CD4-positive, CD25-positive, alpha-beta regulatory T cell (primary cell): ENCODE measurements at regions not wholly inside any gene's neighbourhood (a gene's known extent, or its start where the extent isn't known, plus 50 kb on each side); places are given as distances from the start of the nearest gene placed in this dataset.

Experiments used
- ATAC-seq, 2 donors: fragments of 150-1000 bp; cut with Tn5 transposase; one replicate each; pipeline ENCODE4 v1.10.0; 2021; ENCODE audit warnings: low read depth in 2 of 2, moderate number of reproducible peaks in 2 of 2, moderate library complexity in 1 of 2
- DNase-seq, 3 donors: peaks; one replicate each; pipeline versions ENCODE4 v3.0.0 to v3.0.0-alpha.2; 2012 to 2022; ENCODE audit warnings: mixed read lengths in 1 of 3
- H3K27ac ChIP-seq: one replicate; pipeline ENCODE4 v1.7.0; 2013; ENCODE audit warnings: mild to moderate bottlenecking, low read length; ENCODE audit not compliant: insufficient read depth, poor library complexity, severe bottlenecking
- H3K27me3 ChIP-seq: one replicate; pipeline ENCODE4 v1.7.0; 2013; ENCODE audit warnings: low read length; ENCODE audit not compliant: control insufficient read depth, insufficient read depth
- H3K36me3 ChIP-seq: one replicate; pipeline ENCODE4 v1.7.0; 2013; ENCODE audit warnings: mild to moderate bottlenecking, low read length, moderate library complexity; ENCODE audit not compliant: control insufficient read depth, insufficient read depth
- H3K4me1 ChIP-seq: 2 replicates; pipeline ENCODE4 v1.7.0; 2013; ENCODE audit warnings: mild to moderate bottlenecking, low read length; ENCODE audit not compliant: insufficient read depth, control insufficient read depth, poor library complexity, severe bottlenecking
- H3K4me3 ChIP-seq: one replicate; pipeline ENCODE4 v1.7.0; 2013; ENCODE audit warnings: low read depth, mild to moderate bottlenecking, low read length, moderate library complexity
- H3K9me3 ChIP-seq, 2 experiments: 1 replicate in 1 of 2; 2 replicates in 1 of 2; pipeline ENCODE4 v1.7.0; 2013; ENCODE audit warnings: low read length in 2 of 2, mild to moderate bottlenecking in 1 of 2, moderate library complexity in 1 of 2; ENCODE audit not compliant: control insufficient read depth in 2 of 2
- H3K27ac Mint-ChIP-seq, 3 donors: one replicate each; pipeline ENCODE4 v1.8.0; 2020 to 2022; ENCODE audit warnings: mild to moderate bottlenecking in 3 of 3, mixed read lengths in 3 of 3, moderate library complexity in 2 of 3
- H3K27me3 Mint-ChIP-seq: one replicate; pipeline ENCODE4 v1.8.0; 2022; ENCODE audit warnings: mild to moderate bottlenecking, mixed read lengths
- H3K36me3 Mint-ChIP-seq: one replicate; pipeline ENCODE4 v1.8.0; 2020; ENCODE audit warnings: mixed read lengths
- H3K4me1 Mint-ChIP-seq, 4 donors: one replicate each; pipeline ENCODE4 v1.8.0; 2020 to 2022; ENCODE audit warnings: mixed read lengths in 4 of 4, mild to moderate bottlenecking in 1 of 4
- H3K4me3 Mint-ChIP-seq, 4 donors: one replicate each; pipeline ENCODE4 v1.8.0; 2020 to 2022; ENCODE audit warnings: mild to moderate bottlenecking in 4 of 4, mixed read lengths in 4 of 4, moderate library complexity in 3 of 4
- H3K9me3 Mint-ChIP-seq, 7 donors: one replicate each; pipeline ENCODE4 v1.8.0; 2020 to 2022; ENCODE audit warnings: mixed read lengths in 7 of 7, mild to moderate bottlenecking in 3 of 7, moderate library complexity in 2 of 7

DNA sequence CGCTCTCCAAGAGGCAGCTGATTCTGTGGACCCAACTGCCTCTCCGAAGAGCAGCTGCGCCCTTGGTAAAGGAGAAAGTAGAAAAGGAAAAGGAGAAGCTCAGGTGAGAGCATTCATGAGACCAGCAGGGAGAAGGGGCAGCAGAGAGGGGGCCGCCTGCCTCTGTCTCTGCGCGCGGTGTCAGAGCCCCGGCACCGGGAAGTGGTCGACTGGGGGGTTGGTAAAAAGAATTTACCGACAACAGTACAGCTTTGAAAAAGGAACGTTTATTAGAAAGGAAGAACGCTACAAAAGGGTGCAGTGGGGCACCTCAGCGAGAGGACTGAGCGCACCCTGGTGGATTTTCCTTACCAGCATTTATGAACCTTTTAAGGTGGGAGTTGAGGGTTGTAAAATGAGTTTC lies 61.9 kb downstream of the GPR6 start:
- H3K4me3 Mint-ChIP-seq = peak overlapping the region; percentile 80 to 95 (median 92)
- H3K4me1 ChIP-seq = peaks cover 14% of the 10 kb centered on the region
- peak overlapping the region; percentile 75 for H3K4me3 ChIP-seq
- H3K27ac Mint-ChIP-seq = peak overlapping the region; percentile 91 to 95 (median 93)
- peak overlapping the region; percentile 49 for H3K27ac ChIP-seq
- H3K36me3 ChIP-seq = no peaks in the 10 kb centered on the region
- peak; percentile 54 to 64 for ATAC-seq
- H3K4me1 Mint-ChIP-seq = peaks cover 10 to 16% (median 12%) of the 10 kb centered on the region in 4 donors
- H3K9me3 Mint-ChIP-seq = peaks cover 0 to 2% (median 0%) of the 10 kb centered on the region in 7 donors
- H3K9me3 ChIP-seq = no peaks in the 10 kb centered on the region
- peaks cover 12% of the 10 kb centered on the region for H3K27me3 Mint-ChIP-seq
- no peaks in the 10 kb centered on the region for H3K36me3 Mint-ChIP-seq
- no peaks in the 10 kb centered on the region for H3K27me3 ChIP-seq
- peak in 1 of 3 donors; percentile 69 for DNase-seq

DNA sequence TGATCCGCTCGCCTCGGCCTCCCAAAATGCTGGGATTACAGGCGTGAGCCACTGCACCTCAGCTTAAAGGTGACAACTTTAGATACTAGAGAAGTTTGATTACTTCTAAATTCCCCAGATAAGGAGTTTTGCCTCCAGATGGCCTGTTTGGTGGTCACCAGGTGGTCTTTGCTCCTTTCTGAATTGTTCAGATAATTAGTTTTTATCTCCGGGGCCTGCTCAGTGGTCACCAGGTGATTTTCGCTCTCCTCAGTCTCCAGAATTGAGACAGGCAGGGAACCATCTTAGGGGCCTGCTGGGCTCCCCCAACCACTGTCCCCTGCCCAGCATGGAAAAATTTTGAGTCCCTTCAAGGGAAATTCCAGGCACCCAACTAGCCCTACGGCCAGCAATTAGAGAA lies 62.6 kb downstream of the GPR6 start:
- no peak for ATAC-seq
- Mint-ChIP-seq H3K4me1 (peaks cover 10 to 16% (median 12%) of the 10 kb centered on the region in 4 donors), H3K4me3 (peak overlapping the region in 3 of 4 donors; percentile 65 to 70 (median 68)), H3K27ac (peak overlapping the region in 1 of 3 donors; percentile 8), H3K9me3 (peaks cover 0 to 2% (median 0%) of the 10 kb centered on the region in 7 donors), H3K36me3 (no peaks in the 10 kb centered on the region), H3K27me3 (peaks cover 12% of the 10 kb centered on the region)
- peaks cover 14% of the 10 kb centered on the region for H3K4me1 ChIP-seq
- H3K27ac ChIP-seq = no peak overlapping the region
- H3K27me3 ChIP-seq = no peaks in the 10 kb centered on the region
- no peak for DNase-seq
- H3K36me3 ChIP-seq = no peaks in the 10 kb centered on the region
- H3K4me3 ChIP-seq = no peak overlapping the region
- H3K9me3 ChIP-seq = no peaks in the 10 kb centered on the region

DNA sequence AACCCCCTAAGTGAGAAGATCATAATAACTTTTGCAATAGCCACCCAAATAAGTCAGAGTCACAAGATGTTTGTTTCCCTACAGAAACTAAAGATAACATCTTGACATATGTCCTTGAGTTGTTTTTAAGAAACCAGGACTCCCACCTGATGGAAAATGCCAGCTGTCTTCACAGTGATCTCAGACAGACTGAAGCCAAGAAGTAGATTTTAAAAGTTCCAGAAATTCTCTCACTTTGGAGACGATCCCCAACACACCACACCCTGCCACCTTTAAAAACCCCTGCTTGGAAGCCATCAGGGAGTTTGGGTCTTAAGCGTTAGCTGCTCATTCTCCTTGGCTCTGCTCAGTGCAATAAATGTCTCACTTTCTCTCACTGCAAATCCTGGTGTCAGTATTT lies 63.0 kb downstream of the GPR6 start:
- Mint-ChIP-seq H3K27me3 (peaks cover 12% of the 10 kb centered on the region), H3K27ac (peak overlapping the region in 1 of 3 donors; percentile 8), H3K4me3 (peak overlapping the region in 3 of 4 donors; percentile 65 to 70 (median 68)), H3K9me3 (peaks cover 0 to 2% (median 0%) of the 10 kb centered on the region in 7 donors), H3K36me3 (no peaks in the 10 kb centered on the region), H3K4me1 (peaks cover 10 to 16% (median 12%) of the 10 kb centered on the region in 4 donors)
- H3K36me3 ChIP-seq = no peaks in the 10 kb centered on the region
- peaks cover 0 to 2% of the 10 kb centered on the region in 2 experiments for H3K9me3 ChIP-seq
- no peak overlapping the region for H3K4me3 ChIP-seq
- DNase-seq (no peak), ATAC-seq (no peak)
- peaks cover 14% of the 10 kb centered on the region for H3K4me1 ChIP-seq
- H3K27me3 ChIP-seq = no peaks in the 10 kb centered on the region
- no peak overlapping the region for H3K27ac ChIP-seq

DNA sequence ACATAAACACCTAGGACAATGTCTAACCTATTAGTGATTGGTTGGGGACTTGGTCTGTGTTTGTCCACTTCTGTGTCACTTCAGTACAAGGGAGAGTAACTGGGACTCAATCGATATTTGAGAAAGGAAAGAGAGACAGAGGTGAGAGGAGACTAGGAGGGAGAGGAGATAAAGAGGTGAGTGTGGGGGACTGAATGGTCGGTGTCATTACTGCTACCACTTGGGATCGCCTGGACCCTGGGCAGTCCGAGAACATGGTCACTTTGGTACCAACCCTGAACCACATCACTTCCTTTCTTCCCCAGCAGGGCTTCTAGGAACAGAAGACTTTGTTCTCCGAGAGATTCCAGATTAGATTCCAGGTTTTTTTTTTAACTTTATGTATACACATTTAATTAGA lies 63.7 kb downstream of the GPR6 start:
- Histone ChIP-seq H3K4me1 (peaks cover 14% of the 10 kb centered on the region), H3K9me3 (peaks cover 0 to 2% of the 10 kb centered on the region in 2 experiments), H3K27me3 (no peaks in the 10 kb centered on the region), H3K36me3 (no peaks in the 10 kb centered on the region), H3K27ac (no peak overlapping the region), H3K4me3 (no peak overlapping the region)
- H3K9me3 Mint-ChIP-seq = peaks cover 0 to 2% (median 0%) of the 10 kb centered on the region in 7 donors
- no peak for ATAC-seq
- H3K36me3 Mint-ChIP-seq = no peaks in the 10 kb centered on the region
- peak overlapping the region in 1 of 4 donors; percentile 43 for H3K4me3 Mint-ChIP-seq
- no peak for DNase-seq
- peaks cover 10 to 16% (median 12%) of the 10 kb centered on the region in 4 donors for H3K4me1 Mint-ChIP-seq
- H3K27ac Mint-ChIP-seq = no peak overlapping the region
- peaks cover 12% of the 10 kb centered on the region for H3K27me3 Mint-ChIP-seq

DNA sequence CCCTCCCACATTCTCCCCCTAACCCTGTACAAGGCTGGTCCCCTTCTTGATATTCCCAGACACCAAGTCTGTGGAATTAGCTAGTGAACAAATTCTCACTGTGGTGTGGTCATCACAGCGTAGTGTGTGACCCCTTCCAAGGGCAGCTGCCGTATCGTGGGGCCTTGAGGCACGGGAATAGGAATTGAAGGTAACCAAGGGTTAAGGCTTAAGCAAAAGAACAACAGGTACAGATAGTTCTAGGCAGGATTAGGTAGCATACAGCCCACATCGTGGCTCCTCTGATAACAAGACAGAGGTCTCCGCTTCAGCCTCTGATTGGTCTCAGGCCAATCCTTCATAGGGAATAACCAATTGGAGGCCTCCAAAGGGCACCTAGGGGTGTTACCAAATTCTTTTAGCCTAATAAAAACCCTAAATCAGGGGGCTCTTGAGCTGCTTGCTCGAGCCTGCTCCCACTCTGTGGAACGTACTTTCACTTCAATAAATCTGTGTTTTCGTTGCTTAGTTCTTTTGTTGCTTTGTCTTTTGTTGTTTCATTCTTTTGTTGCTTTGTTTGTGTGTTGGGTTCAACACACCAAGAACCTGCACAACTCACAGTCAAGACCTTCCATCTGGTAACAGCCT lies 64.7 kb downstream of the GPR6 start:
- peaks cover 0 to 2% of the 10 kb centered on the region in 2 experiments for H3K9me3 ChIP-seq
- H3K27ac Mint-ChIP-seq = no peak overlapping the region
- no peak overlapping the region for H3K4me3 ChIP-seq

DNA sequence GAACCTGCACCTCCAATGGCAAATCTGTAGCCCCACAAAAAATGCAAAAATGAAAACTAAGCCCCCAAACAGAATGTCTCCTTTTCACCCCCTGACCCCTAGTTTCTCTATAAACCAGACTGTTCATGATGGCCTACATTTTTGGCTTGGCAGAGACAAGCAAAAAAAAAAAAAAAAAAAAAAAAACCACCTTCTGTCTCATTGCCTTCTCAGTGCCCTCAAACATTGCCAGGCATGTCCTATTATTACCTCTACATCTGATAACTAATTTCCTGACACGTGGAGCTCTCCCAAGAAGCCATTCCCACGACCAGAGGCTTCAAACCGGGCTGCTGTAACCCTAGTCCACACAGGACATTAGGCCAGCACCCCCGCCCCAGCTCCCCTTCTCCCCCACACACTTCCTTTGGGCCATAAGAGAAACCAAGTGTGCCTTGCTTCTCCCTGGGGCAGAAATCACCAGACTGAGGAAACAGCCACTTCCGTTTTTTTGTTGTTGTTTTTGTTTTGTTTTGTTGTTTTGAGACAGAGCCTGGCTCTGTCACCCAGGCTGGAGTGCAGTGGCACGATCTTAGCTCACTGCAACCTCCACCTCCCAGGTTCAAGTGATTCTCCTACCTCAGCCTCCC lies 65.4 kb downstream of the GPR6 start:
- Histone ChIP-seq H3K36me3 (no peaks in the 10 kb centered on the region), H3K9me3 (peaks cover 0 to 2% of the 10 kb centered on the region in 2 experiments), H3K4me1 (peaks cover 14% of the 10 kb centered on the region), H3K27ac (no peak overlapping the region), H3K27me3 (no peaks in the 10 kb centered on the region), H3K4me3 (no peak overlapping the region)
- Mint-ChIP-seq H3K9me3 (peaks cover 0 to 2% (median 0%) of the 10 kb centered on the region in 7 donors), H3K27ac (peak overlapping the region in 1 of 3 donors; percentile 51), H3K27me3 (peaks cover 12% of the 10 kb centered on the region), H3K36me3 (no peaks in the 10 kb centered on the region), H3K4me1 (peaks cover 10 to 16% (median 12%) of the 10 kb centered on the region in 4 donors), H3K4me3 (no peak overlapping the region)
- ATAC-seq (no peak), DNase-seq (no peak)

More for the DNA sequence above, 64.7 kb downstream of the GPR6 start:
- Histone ChIP-seq H3K4me1 (peaks cover 14% of the 10 kb centered on the region), H3K27me3 (no peaks in the 10 kb centered on the region), H3K36me3 (no peaks in the 10 kb centered on the region), H3K27ac (no peak overlapping the region)
- peaks cover 12% of the 10 kb centered on the region for H3K27me3 Mint-ChIP-seq
- ATAC-seq (no peak), DNase-seq (no peak)
- H3K9me3 Mint-ChIP-seq = peaks cover 0 to 2% (median 0%) of the 10 kb centered on the region in 7 donors
- H3K36me3 Mint-ChIP-seq = no peaks in the 10 kb centered on the region
- no peak overlapping the region for H3K4me3 Mint-ChIP-seq
- peaks cover 10 to 16% (median 12%) of the 10 kb centered on the region in 4 donors for H3K4me1 Mint-ChIP-seq

DNA sequence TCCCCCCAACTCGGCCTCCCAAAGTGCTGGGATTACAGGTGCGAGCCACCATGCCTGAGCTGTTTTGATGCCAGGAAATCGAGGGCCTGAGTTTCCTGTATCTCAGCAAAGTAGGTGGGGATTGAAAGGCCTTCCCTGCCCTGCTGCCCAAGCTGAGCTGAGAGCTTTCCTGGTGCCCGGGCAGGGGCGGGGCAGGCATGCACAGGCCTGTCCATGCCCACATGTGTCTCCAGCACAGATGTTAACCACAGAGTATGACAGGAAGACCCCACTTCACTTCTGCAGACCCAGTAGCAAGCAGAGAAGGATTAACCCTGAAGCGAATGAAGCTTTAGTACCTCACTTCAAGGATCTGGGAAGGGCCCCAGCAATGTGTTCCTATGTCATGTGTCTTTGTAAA lies 66.0 kb downstream of the GPR6 start:
- H3K36me3 Mint-ChIP-seq = no peaks in the 10 kb centered on the region
- H3K27ac Mint-ChIP-seq = no peak overlapping the region
- H3K27me3 ChIP-seq = no peaks in the 10 kb centered on the region
- peaks cover 0 to 2% of the 10 kb centered on the region in 2 experiments for H3K9me3 ChIP-seq
- no peak overlapping the region for H3K4me3 ChIP-seq
- H3K27me3 Mint-ChIP-seq = peaks cover 12% of the 10 kb centered on the region
- H3K27ac ChIP-seq = no peak overlapping the region
- H3K9me3 Mint-ChIP-seq = peaks cover 0 to 2% (median 0%) of the 10 kb centered on the region in 7 donors
- peaks cover 12% of the 10 kb centered on the region for H3K4me1 ChIP-seq
- H3K4me3 Mint-ChIP-seq = no peak overlapping the region
- H3K4me1 Mint-ChIP-seq = peaks cover 10 to 13% (median 12%) of the 10 kb centered on the region in 4 donors
- DNase-seq (no peak), ATAC-seq (no peak)
- H3K36me3 ChIP-seq = no peaks in the 10 kb centered on the region
